ENCODE measurements at regions not wholly inside any gene's neighbourhood (a gene's known extent, or its start where the extent isn't known, plus 50 kb on each side); places are given as distances from the start of the nearest gene placed in this dataset.
A peak's percentile ranks its signal among the peaks of the same experiment; 100 is the strongest.

GRCh38 chr20:6855104-6855503, 87.6 kb downstream of the BMP2 start:
- no peak overlapping the region for H2AK5ac ChIP-seq (ENCODE audit: low read length, severe bottlenecking)
- no peak overlapping the region for H2BK15ac ChIP-seq (ENCODE audit: low read depth, poor library complexity, severe bottlenecking)
- H3K9me3 ChIP-seq (ENCODE audit: control insufficient read depth, low read length): no peaks in the 10 kb centered on the region
- H3K14ac ChIP-seq (ENCODE audit: low read length in 2 of 2): no peak overlapping the region
- H3K9ac ChIP-seq (ENCODE audit: low read length): no peak overlapping the region
- no peak overlapping the region for H2BK5ac ChIP-seq (ENCODE audit: low read depth, low read length, poor library complexity, severe bottlenecking)
- H3K23ac ChIP-seq (ENCODE audit: low read length in 2 of 2): no peak overlapping the region
- H3K4me2 ChIP-seq (ENCODE audit: low read length, poor library complexity, severe bottlenecking): no peak overlapping the region
- H3K4me3 ChIP-seq (ENCODE audit: insufficient read depth in 1 of 2, low read depth in 1 of 2, low read length in 2 of 2): no peak overlapping the region
- H3K27ac ChIP-seq (ENCODE audit: low read length, poor library complexity, severe bottlenecking): no peak overlapping the region
- no peak overlapping the region for H4K91ac ChIP-seq (ENCODE audit: low read length)
- no peak for DNase-seq
- no peak overlapping the region for H4K8ac ChIP-seq (ENCODE audit: low read length)
- H2AFZ ChIP-seq (ENCODE audit: low read depth, low read length): no peak overlapping the region
- peaks cover 0 to 4% of the 10 kb centered on the region in 2 experiments for H3K27me3 ChIP-seq (ENCODE audit: control insufficient read depth in 1 of 2, insufficient read depth in 1 of 2, low read length in 2 of 2)
- no peak overlapping the region for H3K4ac ChIP-seq (ENCODE audit: low read depth in 1 of 2, low read length in 2 of 2)
- H3K36me3 ChIP-seq (ENCODE audit: control insufficient read depth in 1 of 2, insufficient read depth in 2 of 2, low read depth in 1 of 2, low read length in 2 of 2): no peaks in the 10 kb centered on the region
- H3K79me1 ChIP-seq (replicated peaks; ENCODE audit: low read length, poor library complexity, severe bottlenecking): no peaks in the 10 kb centered on the region
- no peak overlapping the region for H3K18ac ChIP-seq (ENCODE audit: low read depth in 1 of 2, low read length in 2 of 2)
- H2BK120ac ChIP-seq (ENCODE audit: low read depth, low read length): no peak overlapping the region
- 72% methylated on average over 3 of the region's 3 CpGs for WGBS
- no peaks in the 10 kb centered on the region for H3K4me1 ChIP-seq (ENCODE audit: control insufficient read depth, insufficient read depth, low read depth, low read length)
- no peak overlapping the region for H2BK12ac ChIP-seq (ENCODE audit: low read length in 2 of 2)

- Histone ChIP-seq H2BK15ac (ENCODE audit: low read depth, poor library complexity, severe bottlenecking) (no peak overlapping the region), H3K27ac (ENCODE audit: low read length, poor library complexity, severe bottlenecking) (no peak overlapping the region), H3K36me3 (ENCODE audit: control insufficient read depth in 1 of 2, insufficient read depth in 2 of 2, low read depth in 1 of 2, low read length in 2 of 2) (no peaks in the 10 kb centered on the region), H3K14ac (ENCODE audit: low read length in 2 of 2) (no peak overlapping the region), H3K18ac (ENCODE audit: low read depth in 1 of 2, low read length in 2 of 2) (no peak overlapping the region), H3K23ac (ENCODE audit: low read length in 2 of 2) (no peak overlapping the region), H3K4me1 (ENCODE audit: control insufficient read depth, insufficient read depth, low read depth, low read length) (no peaks in the 10 kb centered on the region), H3K9ac (ENCODE audit: low read length) (no peak overlapping the region), H3K4ac (ENCODE audit: low read depth in 1 of 2, low read length in 2 of 2) (no peak overlapping the region), H2AK5ac (ENCODE audit: low read length, severe bottlenecking) (no peak overlapping the region), H3K4me2 (ENCODE audit: low read length, poor library complexity, severe bottlenecking) (no peak overlapping the region), H2BK5ac (ENCODE audit: low read depth, low read length, poor library complexity, severe bottlenecking) (no peak overlapping the region), H3K9me3 (ENCODE audit: control insufficient read depth, low read length) (no peaks in the 10 kb centered on the region), H3K27me3 (ENCODE audit: control insufficient read depth in 1 of 2, insufficient read depth in 1 of 2, low read length in 2 of 2) (peaks cover 0 to 4% of the 10 kb centered on the region in 2 experiments), H2BK120ac (ENCODE audit: low read depth, low read length) (no peak overlapping the region), H3K79me1 (replicated peaks; ENCODE audit: low read length, poor library complexity, severe bottlenecking) (no peaks in the 10 kb centered on the region), H4K8ac (ENCODE audit: low read length) (no peak overlapping the region), H2BK12ac (ENCODE audit: low read length in 2 of 2) (no peak overlapping the region), H3K4me3 (ENCODE audit: insufficient read depth in 1 of 2, low read depth in 1 of 2, low read length in 2 of 2) (no peak overlapping the region), H2AFZ (ENCODE audit: low read depth, low read length) (no peak overlapping the region), H4K91ac (ENCODE audit: low read length) (no peak overlapping the region)
- WGBS: 62% methylated on average over 1 of the region's 1 CpG
- no peak for DNase-seq
These were observed 88.3 kb downstream of the BMP2 start for GRCh38 chr20:6855796-6856195.

GRCh38 chr20:6857927-6858326, 90.4 kb downstream of the BMP2 start:
- Histone ChIP-seq H4K8ac (ENCODE audit: low read length) (no peak overlapping the region), H2AFZ (ENCODE audit: low read depth, low read length) (no peak overlapping the region), H3K23ac (ENCODE audit: low read length in 2 of 2) (no peak overlapping the region), H2BK5ac (ENCODE audit: low read depth, low read length, poor library complexity, severe bottlenecking) (no peak overlapping the region), H2BK12ac (ENCODE audit: low read length in 2 of 2) (no peak overlapping the region), H3K4ac (ENCODE audit: low read depth in 1 of 2, low read length in 2 of 2) (no peak overlapping the region), H3K79me1 (replicated peaks; ENCODE audit: low read length, poor library complexity, severe bottlenecking) (no peaks in the 10 kb centered on the region), H3K27me3 (ENCODE audit: control insufficient read depth in 1 of 2, insufficient read depth in 1 of 2, low read length in 2 of 2) (peaks cover 0 to 4% of the 10 kb centered on the region in 2 experiments), H4K91ac (ENCODE audit: low read length) (no peak overlapping the region), H2BK120ac (ENCODE audit: low read depth, low read length) (no peak overlapping the region), H3K9me3 (ENCODE audit: control insufficient read depth, low read length) (no peaks in the 10 kb centered on the region), H2BK15ac (ENCODE audit: low read depth, poor library complexity, severe bottlenecking) (no peak overlapping the region), H3K4me1 (ENCODE audit: control insufficient read depth, insufficient read depth, low read depth, low read length) (no peaks in the 10 kb centered on the region), H3K9ac (ENCODE audit: low read length) (no peak overlapping the region), H2AK5ac (ENCODE audit: low read length, severe bottlenecking) (no peak overlapping the region), H3K4me2 (ENCODE audit: low read length, poor library complexity, severe bottlenecking) (no peak overlapping the region), H3K36me3 (ENCODE audit: control insufficient read depth in 1 of 2, insufficient read depth in 2 of 2, low read depth in 1 of 2, low read length in 2 of 2) (no peaks in the 10 kb centered on the region), H3K27ac (ENCODE audit: low read length, poor library complexity, severe bottlenecking) (no peak overlapping the region), H3K14ac (ENCODE audit: low read length in 2 of 2) (no peak overlapping the region), H3K4me3 (ENCODE audit: insufficient read depth in 1 of 2, low read depth in 1 of 2, low read length in 2 of 2) (no peak overlapping the region), H3K18ac (ENCODE audit: low read depth in 1 of 2, low read length in 2 of 2) (no peak overlapping the region)
- 86% methylated on average over 5 of the region's 5 CpGs for WGBS
- no peak for DNase-seq

- H3K4me3 ChIP-seq (ENCODE audit: insufficient read depth in 1 of 2, low read depth in 1 of 2, low read length in 2 of 2): no peak overlapping the region
- H2AK5ac ChIP-seq (ENCODE audit: low read length, severe bottlenecking): no peak overlapping the region
- no peak overlapping the region for H3K18ac ChIP-seq (ENCODE audit: low read depth in 1 of 2, low read length in 2 of 2)
- H3K79me1 ChIP-seq (replicated peaks; ENCODE audit: low read length, poor library complexity, severe bottlenecking): no peaks in the 10 kb centered on the region
- WGBS: 87% methylated on average over 1 of the region's 2 CpGs
- H3K4me2 ChIP-seq (ENCODE audit: low read length, poor library complexity, severe bottlenecking): no peak overlapping the region
- peaks cover 0 to 5% of the 10 kb centered on the region in 2 experiments for H3K27me3 ChIP-seq (ENCODE audit: control insufficient read depth in 1 of 2, insufficient read depth in 1 of 2, low read length in 2 of 2)
- peaks cover 4% of the 10 kb centered on the region for H3K4me1 ChIP-seq (ENCODE audit: control insufficient read depth, insufficient read depth, low read depth, low read length)
- H2AFZ ChIP-seq (ENCODE audit: low read depth, low read length): no peak overlapping the region
- H2BK12ac ChIP-seq (ENCODE audit: low read length in 2 of 2): no peak overlapping the region
- no peak overlapping the region for H3K9ac ChIP-seq (ENCODE audit: low read length)
- H2BK5ac ChIP-seq (ENCODE audit: low read depth, low read length, poor library complexity, severe bottlenecking): no peak overlapping the region
- no peak overlapping the region for H2BK120ac ChIP-seq (ENCODE audit: low read depth, low read length)
- H3K14ac ChIP-seq (ENCODE audit: low read length in 2 of 2): no peak overlapping the region
- H3K23ac ChIP-seq (ENCODE audit: low read length in 2 of 2): no peak overlapping the region
- H3K27ac ChIP-seq (ENCODE audit: low read length, poor library complexity, severe bottlenecking): peak overlapping the region; percentile 92
- no peak for DNase-seq
- H4K91ac ChIP-seq (ENCODE audit: low read length): no peak overlapping the region
- no peaks in the 10 kb centered on the region for H3K9me3 ChIP-seq (ENCODE audit: control insufficient read depth, low read length)
- H3K4ac ChIP-seq (ENCODE audit: low read depth in 1 of 2, low read length in 2 of 2): no peak overlapping the region
- H4K8ac ChIP-seq (ENCODE audit: low read length): no peak overlapping the region
- H2BK15ac ChIP-seq (ENCODE audit: low read depth, poor library complexity, severe bottlenecking): no peak overlapping the region
- no peaks in the 10 kb centered on the region for H3K36me3 ChIP-seq (ENCODE audit: control insufficient read depth in 1 of 2, insufficient read depth in 2 of 2, low read depth in 1 of 2, low read length in 2 of 2)
These were observed 95.9 kb downstream of the BMP2 start for GRCh38 chr20:6863355-6863754.
